Embryonic facial prominence (tissue), 1 donor: ENCODE measurements at regions not wholly inside any gene's neighbourhood (a gene's known extent, or its start where the extent isn't known, plus 50 kb on each side); places are given as distances from the start of the nearest gene placed in this dataset.
"Not testable (repeated sequence)": the region's sequence is repeated elsewhere in the genome, so short reads cannot be mapped to it uniquely, and the experiment has no call there.

Experiments used
- DNase-seq: peaks from one replicate; pipeline ENCODE4 v3.0.0-alpha.2; 2016; ENCODE audit errors: extremely low spot score

- DNase-seq: not testable (repeated sequence)
These were observed 588.7 kb upstream of the CDH7 start for GRCh38 chr18:65162086-65162485.

DNA sequence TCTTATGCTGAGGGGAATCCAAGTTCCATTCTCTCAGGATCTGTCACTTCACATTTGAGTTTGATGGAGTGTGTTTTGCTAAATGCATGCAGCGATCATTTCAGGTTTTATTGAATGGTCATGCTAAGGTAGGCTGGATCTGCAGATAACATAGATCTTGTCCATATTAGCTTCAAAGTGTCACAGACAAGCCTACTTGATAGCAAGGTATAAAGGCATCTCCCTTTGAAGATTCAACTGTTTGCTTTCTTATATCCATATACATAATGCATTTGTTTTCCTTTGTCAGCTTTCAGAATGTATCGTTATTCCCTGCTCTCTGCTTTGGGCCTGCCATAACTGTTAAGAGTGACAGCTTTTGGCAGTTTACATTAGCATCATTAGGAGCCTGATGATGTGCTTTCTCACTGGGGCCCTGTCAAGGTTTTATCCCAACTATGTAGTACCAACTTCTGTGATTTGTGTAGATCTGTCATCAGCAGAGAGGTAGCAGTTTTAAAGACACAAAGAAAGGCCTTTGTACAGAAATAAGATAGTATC, 604.3 kb upstream of the CDH7 start:
- no peak for DNase-seq

GRCh38 chr18:65145312-65145711, 605.5 kb upstream of the CDH7 start:
- DNase-seq: no peak

GRCh38 chr18:65133610-65134009, 617.2 kb upstream of the CDH7 start:
- DNase-seq: no peak

- no peak for DNase-seq
These were observed 626.2 kb upstream of the CDH7 start for GRCh38 chr18:65124633-65125032.

DNA sequence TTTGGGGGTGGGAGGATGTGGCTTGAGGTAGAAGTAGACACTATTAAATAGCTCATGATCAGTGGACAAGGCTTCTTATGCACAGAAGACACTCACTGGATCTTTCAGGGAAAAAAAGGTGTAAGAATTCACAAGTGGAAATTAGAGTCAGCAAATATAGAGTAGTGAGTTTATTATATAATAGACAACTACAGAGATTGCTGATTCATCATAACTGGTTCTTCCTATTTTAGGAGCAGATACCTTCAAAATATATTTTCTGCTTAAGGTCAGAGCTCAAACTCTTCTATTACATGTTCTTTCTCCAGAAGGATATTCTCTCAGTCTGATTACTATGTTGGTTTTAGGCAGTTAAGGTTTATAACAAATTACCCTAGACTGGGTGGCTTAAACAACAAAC, 646.9 kb upstream of the CDH7 start:
- DNase-seq: no peak

DNA sequence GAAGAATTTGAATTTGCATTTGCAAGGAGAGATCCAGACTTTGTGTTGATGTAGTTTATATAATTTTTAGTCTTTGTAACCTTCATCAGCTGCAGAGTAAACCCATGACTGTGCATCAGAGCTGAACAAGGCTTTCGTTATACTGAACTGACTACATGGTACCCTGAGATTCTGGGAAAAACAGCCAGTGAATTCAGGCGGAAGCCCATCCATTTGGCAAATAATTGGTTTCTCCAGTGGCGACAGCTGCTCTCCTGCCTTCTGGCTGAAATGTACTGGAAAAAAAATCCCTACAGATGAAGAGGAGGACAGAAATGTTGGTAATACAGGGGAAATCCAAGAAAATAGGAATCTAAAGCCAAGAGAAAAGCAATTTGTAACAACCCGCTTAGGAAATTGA, 657.5 kb upstream of the CDH7 start:
- no peak for DNase-seq

DNA sequence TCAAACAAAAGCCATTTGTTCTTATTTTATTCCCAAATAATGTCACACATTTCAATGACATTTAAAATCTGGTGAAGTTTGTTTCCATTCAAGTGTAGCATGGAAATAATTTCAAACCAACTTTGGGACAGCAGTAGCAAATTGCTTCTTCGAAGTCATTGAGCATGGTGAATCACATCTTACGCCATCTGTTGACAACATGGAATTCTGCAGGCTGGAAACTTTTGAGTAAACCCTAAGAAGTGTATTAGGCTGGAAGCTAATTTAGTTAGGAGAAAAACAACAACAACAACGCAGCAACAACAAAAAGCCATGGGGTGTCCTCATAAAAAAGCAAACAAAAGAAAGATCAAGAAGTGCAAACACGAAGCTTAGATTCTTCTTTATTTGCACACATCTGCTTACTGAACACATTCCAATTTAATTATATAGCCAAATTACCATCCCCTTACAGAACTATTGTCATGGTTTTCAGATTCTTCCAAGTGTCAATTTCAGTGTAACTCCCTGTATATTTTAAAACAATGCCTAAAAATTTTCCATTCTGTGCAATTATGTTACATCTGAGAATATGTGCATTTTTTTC, 659.0 kb upstream of the CDH7 start:
- DNase-seq: no peak

GRCh38 chr18:65082907-65083306, 667.9 kb upstream of the CDH7 start:
- no peak for DNase-seq

DNA sequence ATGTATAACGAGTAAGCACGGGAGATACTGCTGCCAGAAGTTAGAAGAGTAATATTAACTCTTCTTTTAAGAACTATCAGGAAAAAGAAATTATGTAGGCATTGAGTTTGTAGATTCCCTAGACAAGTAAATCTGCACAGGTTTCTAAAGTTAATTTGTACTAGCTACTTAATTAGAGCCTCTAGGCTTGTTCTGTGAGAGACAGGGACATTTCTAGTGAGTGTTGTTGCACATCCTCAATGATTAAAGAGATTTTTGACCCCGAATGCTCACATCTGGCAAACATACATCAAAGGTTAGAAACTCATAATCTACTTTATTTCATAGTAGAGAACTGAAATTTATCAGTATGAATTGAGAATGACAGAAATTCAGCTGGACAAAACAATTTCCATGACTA, 669.0 kb upstream of the CDH7 start:
- DNase-seq: no peak

DNA sequence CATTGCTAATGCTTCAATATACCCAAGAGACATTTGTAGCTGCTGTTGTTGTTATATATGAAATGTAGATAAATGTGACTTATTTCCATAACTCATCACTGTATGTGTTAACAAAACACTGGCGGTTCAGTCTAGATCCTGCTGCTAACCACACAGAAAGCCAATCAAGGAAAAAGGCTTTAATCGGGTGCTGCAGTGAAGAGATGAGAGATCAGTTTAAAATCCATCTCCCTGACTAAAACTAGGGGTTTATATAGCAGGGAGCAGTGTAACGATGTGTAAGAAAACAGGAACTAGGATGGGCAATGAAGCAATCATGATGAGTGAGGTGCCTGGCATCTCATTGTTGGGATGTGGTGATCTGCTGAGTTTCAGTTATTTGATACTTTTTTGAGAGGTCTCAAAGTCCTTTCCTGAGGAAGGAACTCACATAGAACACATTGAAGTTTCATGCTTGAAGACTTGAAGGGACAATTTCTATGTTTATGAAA, 677.7 kb upstream of the CDH7 start:
- no peak for DNase-seq

DNA sequence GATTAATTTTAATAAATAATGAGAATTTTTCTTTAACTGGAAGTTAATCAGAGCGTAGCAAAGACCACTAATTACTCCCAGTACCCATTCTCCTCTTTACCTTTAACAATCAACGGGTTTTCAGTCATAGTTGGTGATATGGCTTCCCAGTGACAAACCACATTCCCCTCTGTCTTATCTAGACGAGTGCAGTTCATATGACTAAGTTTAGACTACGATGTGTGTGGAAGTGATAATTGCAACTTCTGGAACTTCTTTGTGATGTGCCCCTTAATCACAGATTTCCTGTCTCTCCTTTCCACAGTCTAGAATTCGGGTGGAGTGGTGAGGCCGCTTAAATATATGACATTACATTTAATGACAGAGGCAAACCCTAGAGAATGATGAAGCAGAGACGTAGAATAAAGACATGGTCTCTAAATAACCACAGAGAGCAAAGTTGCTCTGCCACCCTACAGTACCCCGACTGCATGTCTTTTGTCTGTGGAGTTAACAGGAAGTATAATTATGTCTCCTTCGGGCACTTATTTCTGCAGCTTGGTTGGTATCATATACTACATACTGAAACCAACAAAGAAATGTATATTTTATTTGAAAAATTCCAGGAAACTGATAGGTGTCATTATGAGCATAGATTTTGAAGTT, 693.3 kb upstream of the CDH7 start:
- DNase-seq: no peak

DNA sequence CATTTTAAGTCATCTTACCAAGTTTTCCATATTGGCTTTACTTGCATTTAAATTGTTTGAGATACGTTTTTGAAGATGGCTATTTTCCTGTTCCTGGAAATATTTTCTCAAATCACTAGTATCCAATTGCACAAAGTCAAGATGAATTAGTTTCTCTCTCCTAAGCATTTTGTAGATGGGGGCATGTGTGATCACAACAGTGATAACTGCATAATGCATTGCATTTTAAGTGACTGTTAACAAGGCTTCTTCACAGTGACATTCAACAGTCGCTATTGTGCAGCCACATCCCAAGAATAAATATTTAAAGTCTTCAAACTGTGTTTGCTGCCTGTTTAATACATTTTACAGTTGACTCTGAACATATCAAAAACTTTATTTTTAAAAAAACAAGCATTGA, 694.2 kb upstream of the CDH7 start:
- no peak for DNase-seq

- no peak for DNase-seq
These were observed 701.2 kb upstream of the CDH7 start for GRCh38 chr18:65049586-65049985.

DNA sequence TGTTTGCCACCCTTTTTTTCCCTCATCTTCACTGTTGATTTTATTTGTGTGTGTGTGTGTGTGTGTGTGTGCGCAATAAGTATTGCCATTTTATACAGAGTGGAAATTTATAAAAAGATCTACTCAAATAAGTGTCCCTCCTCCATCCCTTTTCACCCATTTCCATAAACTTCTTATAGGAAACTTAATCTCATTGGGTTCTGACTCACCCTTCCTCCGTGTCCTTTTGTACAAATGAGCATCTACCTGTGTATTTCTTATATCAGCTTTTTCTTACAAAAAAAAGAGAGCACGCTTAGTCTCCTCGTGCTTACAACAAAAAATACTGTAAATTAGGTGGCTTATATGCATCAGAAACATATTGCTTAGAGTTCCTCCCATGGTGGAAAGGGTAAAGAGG, 711.2 kb upstream of the CDH7 start:
- no peak for DNase-seq

DNA sequence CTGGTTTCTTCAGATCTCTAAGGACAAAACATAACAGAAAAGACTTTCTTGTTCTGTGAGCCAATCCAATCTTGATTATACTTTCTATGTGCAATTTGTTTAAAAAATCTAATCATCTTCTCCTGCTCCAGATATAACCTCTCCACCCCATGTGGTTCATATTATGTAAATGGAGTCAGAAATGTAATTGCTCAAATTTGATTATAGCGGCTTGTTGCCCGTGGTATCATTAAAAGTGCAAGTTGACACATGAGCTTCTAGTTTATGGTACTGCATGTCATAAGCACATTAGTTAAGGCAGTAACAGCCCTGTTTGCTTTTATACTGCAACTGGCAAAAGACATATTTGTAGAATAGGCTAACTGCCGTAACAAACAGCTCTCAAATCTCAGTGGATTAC, 715.1 kb upstream of the CDH7 start:
- no peak for DNase-seq

GRCh38 chr18:65025756-65026155, 725.1 kb upstream of the CDH7 start:
- no peak for DNase-seq

GRCh38 chr18:65021021-65021420, 729.8 kb upstream of the CDH7 start:
- no peak for DNase-seq

DNA sequence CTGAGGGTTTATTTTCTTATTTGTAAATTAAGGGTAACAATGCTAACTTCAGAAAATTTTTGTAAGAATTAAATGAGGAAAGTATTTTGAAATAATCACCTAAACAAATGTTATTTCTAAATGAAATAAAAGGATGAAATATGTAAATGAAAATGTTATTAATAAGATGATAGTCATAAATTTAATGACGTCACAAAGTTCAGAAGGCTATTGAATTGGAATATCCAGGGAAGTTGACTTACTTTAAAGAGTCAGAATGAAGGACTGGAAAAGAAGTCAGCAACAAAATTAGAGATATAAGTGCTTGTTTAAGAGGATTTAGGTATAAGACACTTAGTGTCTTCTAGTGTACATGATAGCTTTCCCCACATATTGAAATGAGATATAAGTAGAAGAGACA, 732.6 kb upstream of the CDH7 start:
- DNase-seq: no peak

DNA sequence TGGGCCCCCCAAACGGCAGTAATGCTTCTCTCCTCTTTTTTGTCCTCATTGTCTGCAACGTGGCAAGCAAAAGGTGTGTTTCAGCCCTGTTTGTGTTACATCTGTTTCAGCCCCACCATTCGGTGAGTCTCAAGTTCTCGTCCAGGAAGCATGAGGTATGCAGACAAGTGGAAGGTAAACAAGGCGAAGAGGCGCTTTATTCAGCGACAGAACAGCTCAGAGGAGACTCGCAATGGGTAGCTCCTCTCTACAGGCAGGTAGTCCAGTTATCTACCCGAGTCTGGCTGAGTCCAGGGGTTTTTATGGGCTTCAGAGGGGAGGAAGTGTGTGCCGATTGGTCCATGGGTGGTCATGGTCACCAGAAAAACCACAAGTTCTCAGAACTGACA, 733.4 kb upstream of the CDH7 start:
- no peak for DNase-seq

- DNase-seq: no peak
These were observed 734.0 kb upstream of the CDH7 start for GRCh38 chr18:65016631-65017371.

- no peak for DNase-seq
These were observed 756.4 kb upstream of the CDH7 start for GRCh38 chr18:64994370-64994769.

DNA sequence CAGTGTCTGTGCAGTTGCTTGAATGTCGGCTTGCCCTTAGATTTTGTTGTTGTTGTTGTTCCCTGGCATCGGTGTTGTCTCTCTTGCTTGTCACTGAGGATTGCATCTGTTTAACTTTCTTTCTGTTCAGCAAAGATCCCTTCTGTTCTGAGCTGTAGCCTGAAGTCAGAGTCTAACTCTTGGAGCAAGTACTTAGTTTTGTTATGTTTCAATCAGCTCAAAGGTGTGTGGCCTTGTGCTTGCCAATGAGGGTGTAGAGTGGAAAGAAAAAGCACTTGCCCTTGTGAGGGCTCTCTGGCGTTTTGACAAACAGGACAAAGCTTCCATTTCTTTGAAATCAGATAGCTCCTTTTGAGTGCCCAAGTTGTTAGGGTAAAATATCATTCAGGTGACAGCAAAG, 757.1 kb upstream of the CDH7 start:
- DNase-seq: no peak
